ENCODE measurements at regions not wholly inside any gene's neighbourhood (a gene's known extent, or its start where the extent isn't known, plus 50 kb on each side); places are given as distances from the start of the nearest gene placed in this dataset.
"Not testable (repeated sequence)": the region's sequence is repeated elsewhere in the genome, so short reads cannot be mapped to it uniquely, and the experiment has no call there.

DNA sequence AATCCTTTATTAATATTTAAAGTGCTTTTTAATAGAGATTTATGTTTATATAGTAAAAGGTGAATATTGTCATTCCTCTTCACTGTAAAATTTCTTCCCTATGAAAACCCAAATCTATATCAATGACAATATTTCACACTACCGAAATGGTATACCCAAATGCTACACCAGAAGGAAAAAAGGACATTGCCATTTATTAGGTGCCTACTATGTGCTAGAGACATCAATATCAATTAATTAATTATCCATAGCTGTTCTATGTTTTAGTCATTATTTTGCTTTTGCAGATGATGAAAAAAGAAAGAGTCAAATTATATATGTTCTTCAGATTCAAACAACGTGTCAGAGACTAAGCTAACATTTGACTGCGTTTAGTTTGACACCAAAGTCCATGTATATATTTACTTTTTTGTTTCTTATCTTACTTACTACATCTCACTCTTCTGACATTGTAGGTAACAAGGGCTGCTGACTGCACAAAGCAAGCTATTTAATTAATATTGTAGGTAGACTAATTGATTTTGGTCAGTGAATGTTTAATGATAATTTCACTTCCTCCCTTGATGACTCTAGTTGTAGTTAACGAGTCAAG is 614.0 kb upstream of the FOXG1 start:
- DNase-seq (no peak), ATAC-seq (no peak)
- intact Hi-C loops (cut with DNase I, micrococcal nuclease), result no loop called here

DNA sequence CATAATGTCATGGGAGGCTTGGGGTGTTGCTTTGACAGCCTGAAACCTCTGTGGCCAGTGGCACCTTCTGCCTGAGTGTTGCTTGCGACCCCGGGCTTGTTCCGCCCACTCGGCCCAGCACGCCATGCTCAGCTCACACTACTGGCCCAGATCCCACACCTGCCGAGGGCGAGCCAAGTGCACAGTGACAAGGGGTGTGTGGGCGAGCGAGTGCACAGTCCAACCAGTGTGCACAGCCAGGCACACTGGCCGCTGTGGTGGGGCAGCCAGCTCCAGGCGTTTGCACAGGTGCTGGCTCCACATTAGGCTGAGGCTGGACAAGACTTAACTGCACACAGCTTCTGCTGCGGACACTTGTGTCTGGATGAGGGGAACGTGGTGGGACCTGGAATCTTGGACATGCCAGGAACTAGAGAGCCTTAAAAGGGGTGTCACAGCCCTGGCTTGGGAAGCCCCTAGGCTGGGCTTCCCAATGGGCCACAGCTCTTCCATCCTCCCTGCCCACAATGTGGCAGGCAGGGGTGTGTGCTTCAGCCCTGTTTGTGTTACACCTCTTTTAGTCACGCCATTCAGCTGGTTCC is 609.2 kb upstream of the FOXG1 start:
- intact Hi-C loops (cut with DNase I, micrococcal nuclease), result no loop called here
- no peak for ATAC-seq
- DNase-seq, result no peak

DNA sequence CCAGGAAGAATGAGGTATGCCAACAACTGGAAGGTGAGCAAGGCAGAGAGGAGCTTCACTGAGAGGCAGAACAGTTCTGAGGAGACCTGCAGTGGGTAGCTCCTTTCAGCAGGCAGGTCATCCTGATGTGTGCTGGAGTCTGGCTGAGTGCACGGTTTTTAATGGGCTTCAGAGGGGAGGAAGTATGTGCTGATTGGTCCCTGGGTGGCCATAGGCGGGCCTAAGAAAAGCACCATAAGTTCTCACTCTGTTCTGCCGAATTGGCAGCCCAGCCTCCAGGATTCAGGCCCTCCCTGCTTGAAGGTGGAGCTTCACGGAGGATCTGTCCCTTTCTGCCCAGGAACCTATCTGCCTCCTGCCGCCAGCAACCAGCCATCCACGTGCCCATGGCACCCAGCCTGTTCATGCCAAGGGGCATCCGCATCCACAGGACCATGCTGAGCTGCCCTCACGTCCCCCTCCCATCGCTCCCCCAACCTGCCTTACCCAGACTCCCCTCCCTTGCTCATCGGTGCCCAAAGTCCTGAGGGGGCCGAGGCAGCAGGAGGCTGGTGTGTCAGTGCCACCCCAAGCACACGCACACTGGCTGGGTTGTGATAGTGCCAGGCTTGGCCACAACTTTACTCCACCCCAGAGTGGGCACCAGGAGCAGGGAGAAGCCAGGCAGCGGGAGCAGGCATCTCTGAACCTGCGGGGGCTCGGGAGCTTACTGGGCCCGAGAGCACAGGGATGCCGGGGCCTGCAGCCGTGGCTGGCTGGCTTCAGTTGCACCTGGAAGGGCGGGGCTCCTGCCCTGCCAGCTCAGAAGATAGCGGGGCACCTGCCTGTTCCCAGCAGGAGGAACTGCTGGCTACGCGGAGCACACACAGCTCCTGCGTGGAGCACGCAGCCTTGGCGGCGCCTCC is 608.4 kb upstream of the FOXG1 start:
- no peak for DNase-seq
- no peak for ATAC-seq
- intact Hi-C loops (cut with DNase I, micrococcal nuclease), result no loop called here

DNA sequence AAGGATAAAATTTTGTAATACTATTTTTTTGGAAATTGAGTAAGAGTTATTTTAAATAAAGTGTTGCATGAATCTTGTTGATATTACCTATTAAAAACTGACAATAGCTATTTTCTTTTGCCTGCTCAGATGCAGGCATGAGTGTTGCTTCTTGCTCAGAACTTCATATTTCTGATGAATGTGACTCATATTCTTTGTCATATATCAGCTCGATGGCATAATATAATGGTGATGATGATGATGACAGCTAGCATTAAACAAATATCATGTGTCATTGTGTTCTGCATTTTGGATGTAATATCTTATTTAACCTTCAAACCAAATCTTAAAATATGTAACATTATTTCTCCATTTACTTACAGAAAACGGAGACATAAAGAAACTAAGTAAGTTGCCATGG is 605.5 kb upstream of the FOXG1 start:
- no peak for ATAC-seq
- intact Hi-C loops (cut with DNase I, micrococcal nuclease), result no loop called here
- no peak for DNase-seq

DNA sequence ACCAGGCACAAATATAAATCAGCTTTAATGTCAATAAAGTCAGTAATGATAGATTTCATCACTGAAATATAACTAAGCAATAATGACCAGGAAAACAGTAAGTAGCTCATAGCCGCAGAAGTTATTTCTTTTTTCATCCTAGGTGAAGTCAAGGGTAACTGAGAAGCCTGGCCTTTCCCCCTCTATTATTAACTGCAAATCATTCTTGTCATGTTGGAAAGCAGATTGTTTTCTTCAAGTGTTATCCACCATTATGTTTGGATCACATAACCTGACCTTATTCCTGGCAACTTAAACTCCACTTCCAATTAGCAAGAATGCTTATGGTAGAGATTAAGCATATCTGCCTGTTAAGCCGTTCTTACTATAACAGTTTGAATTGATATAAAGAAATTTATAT is 603.4 kb upstream of the FOXG1 start:
- ATAC-seq, result no peak
- no peak for DNase-seq
- intact Hi-C loops (cut with DNase I, micrococcal nuclease), result no loop called here

DNA sequence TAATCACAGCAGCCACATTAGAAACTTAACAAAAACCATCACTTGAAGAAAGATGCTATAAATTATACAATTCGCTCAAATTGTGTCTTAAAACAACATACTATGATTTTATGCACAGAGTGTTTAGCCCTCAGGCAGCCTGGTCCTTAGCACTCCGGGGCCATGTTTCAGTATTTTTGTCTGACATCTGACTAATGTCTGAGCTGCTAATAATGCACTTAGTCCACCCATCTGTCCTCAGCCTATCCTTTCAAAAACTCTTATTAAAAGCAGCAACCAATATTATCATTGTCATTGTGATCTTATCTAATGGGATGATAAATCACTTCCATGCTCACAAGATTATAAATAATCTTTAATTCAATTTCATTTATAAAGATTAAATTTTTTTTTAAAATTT is 602.7 kb upstream of the FOXG1 start:
- intact Hi-C loops (cut with DNase I, micrococcal nuclease), result no loop called here
- no peak for DNase-seq
- ATAC-seq, result no peak

DNA sequence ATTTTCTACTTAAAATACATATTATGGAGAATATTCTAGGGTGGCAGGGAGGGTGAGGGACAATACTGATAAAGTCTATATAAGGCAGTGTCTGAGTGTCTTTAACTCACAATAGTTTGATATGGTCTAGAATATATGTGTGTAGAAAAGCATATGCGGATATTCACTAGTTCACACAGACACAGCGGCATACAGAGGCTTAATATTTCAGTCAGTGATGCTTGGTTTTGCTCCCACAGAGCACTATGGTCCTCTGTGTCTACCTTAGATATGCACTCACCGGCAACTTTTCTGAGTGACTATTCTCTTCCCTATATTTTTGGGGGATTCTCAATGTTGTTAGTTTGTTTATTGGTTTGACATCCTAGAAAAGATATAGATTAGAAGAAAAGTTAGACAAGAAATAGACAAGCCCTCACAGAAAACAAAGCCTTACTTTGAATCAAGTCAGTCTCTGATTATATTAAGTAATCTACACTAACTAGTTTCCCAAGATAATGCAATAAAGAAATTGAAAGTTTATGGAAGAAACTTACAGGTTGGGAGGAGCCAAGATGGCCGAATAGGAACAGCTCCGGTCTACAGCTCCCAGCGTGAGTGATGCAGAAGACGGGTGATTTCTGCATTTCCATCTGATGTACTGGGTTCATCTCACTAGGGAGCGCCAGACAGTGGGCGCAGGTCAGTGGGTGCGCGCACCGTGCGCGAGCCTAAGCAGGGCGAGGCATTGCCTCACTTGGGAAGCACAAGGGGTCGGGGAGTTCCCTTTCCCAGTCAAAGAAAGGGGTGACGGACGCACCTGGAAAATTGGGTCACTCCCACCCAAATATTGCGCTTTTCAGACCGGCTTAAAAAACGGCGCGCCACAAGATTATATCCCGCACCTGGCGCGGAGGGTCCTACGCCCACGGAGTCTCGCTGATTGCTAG is 578.4 kb upstream of the FOXG1 start:
- ATAC-seq; DNase-seq; intact Hi-C loops (cut with DNase I, micrococcal nuclease): not testable (repeated sequence)

DNA sequence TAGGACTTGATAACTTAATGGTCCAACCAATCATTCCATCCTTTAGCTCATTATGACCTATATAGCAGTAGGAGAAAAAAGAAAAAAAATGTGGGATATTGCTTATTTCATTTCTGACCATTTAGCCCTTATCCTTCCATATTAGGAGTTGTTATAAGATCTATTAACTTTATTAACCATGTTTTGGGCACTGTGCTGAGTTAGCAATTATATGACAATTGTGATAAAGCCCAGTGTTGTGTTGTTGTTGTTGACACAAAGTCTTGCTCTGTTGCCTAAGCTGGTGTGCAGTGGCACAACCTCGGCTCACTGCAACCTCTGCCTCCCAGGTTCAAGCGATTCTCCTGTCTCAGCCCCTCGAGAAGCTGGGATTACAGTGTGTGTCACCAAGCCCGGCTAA is 569.7 kb upstream of the FOXG1 start:
- DNase-seq, result no peak
- no peak for ATAC-seq
- intact Hi-C loops (cut with DNase I, micrococcal nuclease), result no loop called here

DNA sequence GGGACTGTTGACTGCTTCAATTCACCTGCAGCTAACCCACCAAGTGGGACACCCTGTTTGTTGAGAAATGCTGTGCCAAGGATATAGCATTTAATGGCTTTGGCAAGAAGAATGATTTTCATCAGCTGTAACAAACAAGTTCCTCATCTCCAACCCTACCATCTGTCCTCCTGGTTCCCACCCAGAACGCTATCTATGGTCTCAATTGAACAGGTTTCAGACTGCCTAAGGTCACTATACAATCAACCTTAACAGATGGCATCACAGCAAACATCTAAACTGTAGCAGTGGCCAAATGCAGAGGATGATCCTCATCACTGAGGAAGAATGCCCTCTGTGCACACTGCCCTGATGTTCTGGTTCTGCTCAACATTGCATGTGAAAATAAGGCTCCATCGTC is 546.2 kb upstream of the FOXG1 start:
- ATAC-seq, result no peak
- no peak for DNase-seq
- intact Hi-C loops (cut with DNase I, micrococcal nuclease), result no loop called here

DNA sequence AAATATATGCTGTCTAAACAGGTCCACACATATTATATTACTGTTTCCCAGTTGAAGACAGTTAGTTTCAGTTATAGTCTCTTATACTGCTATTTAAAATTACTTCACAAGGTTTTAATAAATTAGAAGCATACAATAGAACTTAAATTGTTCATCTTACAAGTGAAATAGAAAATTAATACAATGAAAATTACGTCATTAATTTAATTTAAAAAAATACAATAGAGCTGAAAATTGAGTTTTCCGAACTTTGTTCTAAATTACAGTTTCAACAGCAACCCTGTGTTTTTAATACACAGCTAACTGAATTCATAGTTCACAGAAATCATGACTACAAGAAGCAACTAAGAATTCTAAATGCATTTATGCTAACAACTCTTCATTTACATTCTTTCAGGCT is 525.7 kb upstream of the FOXG1 start:
- intact Hi-C loops (cut with DNase I, micrococcal nuclease), result no loop called here
- ATAC-seq, result no peak
- DNase-seq, result no peak

DNA sequence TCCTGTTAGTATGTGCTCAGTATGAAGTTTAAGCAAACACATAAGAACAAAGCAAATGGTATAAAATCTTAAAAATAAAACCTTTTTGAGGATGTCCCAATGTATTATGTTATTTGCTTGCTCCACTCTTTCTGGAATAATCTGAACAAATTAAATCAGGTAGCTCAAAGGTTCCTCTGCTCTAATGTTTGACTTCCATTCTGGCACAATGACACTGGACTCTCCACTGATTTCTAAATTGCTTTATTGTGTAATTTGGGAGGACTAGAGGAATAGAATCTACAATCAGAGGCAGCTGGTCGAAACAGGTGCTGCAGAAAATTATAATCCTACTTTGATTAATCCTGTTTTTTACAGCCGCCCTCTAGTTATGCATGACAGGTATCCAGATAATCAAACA is 523.7 kb upstream of the FOXG1 start:
- DNase-seq, result no peak
- intact Hi-C loops (cut with DNase I, micrococcal nuclease), result no loop called here
- ATAC-seq, result no peak

DNA sequence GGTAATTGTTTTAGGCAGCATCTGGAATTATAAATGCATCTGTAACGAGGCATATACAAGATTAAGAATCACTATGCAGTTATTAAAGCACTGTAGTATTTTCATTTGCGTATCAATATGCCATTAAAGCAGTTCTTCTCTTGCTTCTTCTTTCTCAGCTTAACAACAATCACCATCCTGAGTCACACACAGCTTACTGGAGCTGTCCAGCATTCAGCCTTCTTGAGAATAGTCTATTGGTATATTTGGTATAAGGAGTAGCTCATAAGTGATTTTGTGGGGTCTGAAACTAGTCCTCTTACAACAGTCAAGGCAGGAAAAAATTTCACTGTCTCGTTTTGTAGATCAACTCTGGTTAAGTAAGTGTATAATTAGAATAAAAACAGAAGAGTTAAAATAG is 523.0 kb upstream of the FOXG1 start:
- no peak for ATAC-seq
- intact Hi-C loops (cut with DNase I, micrococcal nuclease), result no loop called here

DNA sequence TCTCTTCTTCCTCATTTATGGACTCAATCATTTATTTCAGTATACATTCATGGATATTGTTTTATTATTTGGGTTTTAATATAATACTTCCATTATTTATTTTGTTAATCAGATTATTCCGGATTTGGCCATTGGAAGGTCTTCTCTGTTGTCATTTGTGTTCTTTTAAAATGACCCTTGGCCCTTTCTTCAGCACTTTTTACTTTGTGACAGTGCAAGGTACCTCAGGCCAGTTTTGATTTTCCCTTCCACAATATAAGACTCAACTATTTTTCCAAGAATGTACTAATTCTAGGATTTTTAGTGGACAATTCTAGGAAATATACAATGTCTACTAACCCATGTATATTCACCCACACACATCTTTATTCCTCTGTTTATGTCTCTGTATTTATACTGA is 521.4 kb upstream of the FOXG1 start:
- DNase-seq (no peak), ATAC-seq (no peak)
- intact Hi-C loops (cut with DNase I, micrococcal nuclease), result no loop called here

More for the DNA sequence above, 523.0 kb upstream of the FOXG1 start:
- no peak for DNase-seq

DNA sequence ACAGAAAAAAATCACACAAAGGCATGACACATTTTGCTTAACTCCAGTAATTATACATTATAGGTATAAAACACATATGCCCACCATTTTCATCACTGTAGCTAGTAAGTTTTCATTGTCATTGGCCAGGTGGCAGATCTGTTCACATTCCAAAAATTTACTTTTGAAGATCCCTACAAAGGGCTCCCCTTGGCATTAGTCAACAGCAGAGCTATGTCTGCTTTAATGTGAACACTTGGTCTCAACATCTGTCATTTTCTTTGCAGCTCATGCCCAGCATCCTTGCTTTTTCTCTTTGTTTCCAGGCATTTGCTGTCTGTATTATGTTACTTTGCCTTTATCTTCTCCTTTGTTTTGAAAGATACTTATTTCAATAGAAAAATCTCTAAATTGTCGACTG is 519.1 kb upstream of the FOXG1 start:
- intact Hi-C loops (cut with DNase I, micrococcal nuclease), result no loop called here

DNA sequence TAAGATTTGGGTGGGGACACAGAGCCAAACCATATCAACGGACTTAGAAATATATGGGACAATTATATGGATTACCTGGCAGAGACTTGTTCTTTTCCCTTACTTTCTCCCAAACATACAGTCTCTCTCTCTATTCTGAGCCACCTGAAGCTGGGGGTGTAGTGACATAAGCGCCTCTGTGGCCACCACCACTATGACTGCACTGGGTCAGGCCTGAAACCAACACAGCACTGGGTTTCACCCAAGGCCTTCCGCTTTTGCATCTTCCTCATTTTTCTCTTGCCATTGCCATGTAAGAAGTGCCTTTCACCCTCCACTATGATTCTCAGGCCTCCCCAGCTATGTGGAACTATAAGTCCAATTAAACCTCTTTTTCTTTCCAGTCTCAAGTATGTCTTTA is 514.5 kb upstream of the FOXG1 start:
- intact Hi-C loops (cut with DNase I, micrococcal nuclease); DNase-seq; ATAC-seq: not testable (repeated sequence)

More for the DNA sequence above, 519.1 kb upstream of the FOXG1 start:
- DNase-seq (no peak), ATAC-seq (no peak)

DNA sequence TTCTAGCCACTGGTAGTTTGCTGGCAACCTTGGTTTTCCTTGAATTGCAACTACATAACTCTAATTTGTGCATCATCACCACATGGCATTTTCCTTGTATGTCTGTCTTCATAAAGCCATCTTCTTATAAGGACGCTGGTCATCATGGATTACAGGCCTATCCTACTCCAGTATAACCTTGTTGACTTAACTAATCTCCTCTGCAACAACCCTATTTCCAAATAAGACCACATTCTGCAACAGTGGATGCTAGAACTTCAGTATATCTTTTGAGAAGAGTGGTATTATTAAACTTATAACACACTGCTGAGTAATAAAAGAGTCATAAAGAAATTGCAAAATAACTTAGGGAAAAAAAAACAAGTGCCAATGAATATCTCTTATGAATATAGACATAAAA is 511.8 kb upstream of the FOXG1 start:
- intact Hi-C loops (cut with DNase I, micrococcal nuclease), result no loop called here
- ATAC-seq, result no peak
- no peak for DNase-seq

DNA sequence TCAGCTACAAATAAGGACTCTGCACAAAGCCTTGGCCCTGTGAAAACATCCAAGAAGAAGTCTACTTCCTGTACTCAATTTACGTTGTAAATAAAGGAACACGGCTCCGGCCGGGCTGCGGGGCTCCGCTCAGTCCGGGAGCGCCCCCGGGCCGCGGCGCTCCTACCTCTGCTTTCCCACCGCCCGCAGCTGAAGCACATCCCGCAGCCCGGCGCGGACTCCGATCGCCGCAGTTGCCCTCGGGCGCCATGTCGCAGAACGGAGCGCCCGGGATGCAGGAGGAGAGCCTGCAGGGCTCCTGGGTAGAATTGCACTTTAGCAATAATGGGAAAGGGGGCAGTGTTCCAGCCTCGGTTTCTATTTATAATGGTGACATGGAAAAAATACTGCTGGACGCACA is 502.3 kb upstream of the FOXG1 start:
- no peak for DNase-seq
- intact Hi-C loops (cut with DNase I, micrococcal nuclease), result no loop called here
- no peak for ATAC-seq

DNA sequence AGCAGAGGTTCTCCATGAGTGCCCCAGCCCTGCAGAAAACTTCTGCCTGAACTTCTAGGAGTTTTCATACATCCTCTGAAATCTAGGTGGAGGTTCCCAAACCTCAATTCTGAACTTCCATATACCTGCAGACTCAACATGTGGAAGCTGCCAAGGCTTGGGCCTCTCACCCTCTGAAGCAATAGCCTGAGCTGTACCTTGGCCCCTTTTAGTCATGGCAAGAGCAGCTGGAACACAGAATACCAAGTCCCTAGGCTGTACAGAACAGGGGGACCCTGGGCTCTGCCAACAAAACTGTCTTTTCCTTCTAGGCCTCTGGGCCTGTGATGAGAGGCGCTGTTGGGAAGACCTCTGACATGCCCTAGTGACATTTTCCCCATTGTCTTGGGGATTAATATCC is 494.3 kb upstream of the FOXG1 start:
- ATAC-seq (no peak), DNase-seq (no peak)
- intact Hi-C loops (cut with DNase I, micrococcal nuclease), result no loop called here

DNA sequence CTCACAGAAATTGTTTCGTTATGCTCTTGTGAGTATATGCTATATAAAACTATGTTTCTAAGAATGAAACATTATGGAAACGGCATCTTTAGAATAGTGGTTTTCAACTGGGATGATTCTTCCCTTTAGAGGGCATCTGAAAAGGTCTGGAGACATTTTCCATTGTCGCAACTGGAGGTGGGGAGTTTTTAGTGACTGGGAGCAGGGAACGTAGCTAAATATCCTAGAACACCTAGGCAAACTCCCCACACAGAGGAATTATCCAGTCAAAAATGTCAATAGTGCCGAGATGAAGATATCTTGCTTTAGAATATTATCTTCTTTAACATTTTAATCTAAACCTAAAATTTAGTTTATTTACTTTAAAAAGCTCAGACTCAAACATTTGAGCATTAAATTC is 486.1 kb upstream of the FOXG1 start:
- DNase-seq (no peak), ATAC-seq (no peak)
- intact Hi-C loops (cut with DNase I, micrococcal nuclease), result no loop called here
